ENCODE measurements at regions not wholly inside any gene's neighbourhood (a gene's known extent, or its start where the extent isn't known, plus 50 kb on each side); places are given as distances from the start of the nearest gene placed in this dataset.
A peak's percentile ranks its signal among the peaks of the same experiment; 100 is the strongest.
"Not testable (repeated sequence)": the region's sequence is repeated elsewhere in the genome, so short reads cannot be mapped to it uniquely, and the experiment has no call there.

DNA sequence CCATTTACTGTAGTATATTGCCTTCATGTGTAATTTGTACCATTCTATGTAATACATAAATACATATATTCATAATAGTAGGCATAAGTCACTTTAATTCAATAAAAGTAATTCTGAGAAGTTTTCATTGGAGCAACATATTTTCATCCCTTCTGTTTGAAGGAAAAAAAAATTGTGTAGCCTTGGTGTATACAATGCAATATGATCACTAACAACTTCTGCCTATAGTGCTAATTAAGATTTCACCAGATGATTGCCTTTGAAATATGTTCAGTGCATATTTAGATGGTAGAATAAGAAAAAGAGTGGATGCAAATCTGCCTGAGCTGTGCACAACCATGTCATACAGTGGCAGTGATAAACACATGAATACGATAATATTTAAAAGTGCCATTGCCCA lies 996.8 kb downstream of the EFNA5 start:
- DNase-seq (ENCODE audit: low read depth, low spot score) = no peak
- H3K27ac ChIP-seq = no peak overlapping the region

- no peak for DNase-seq (ENCODE audit: low read depth, low spot score)
- no peak overlapping the region for H3K27ac ChIP-seq
These were observed 1008.9 kb downstream of the EFNA5 start for GRCh38 chr5:106661866-106662265.

GRCh38 chr5:106660681-106661080 lies 1010.1 kb downstream of the EFNA5 start:
- DNase-seq (ENCODE audit: low read depth, low spot score) = no peak
- no peak overlapping the region for H3K27ac ChIP-seq

GRCh38 chr5:106658150-106658549 lies 1012.6 kb downstream of the EFNA5 start:
- H3K27ac ChIP-seq = peak overlapping the region; percentile 18
- peak; percentile 37 for DNase-seq (ENCODE audit: low read depth, low spot score)

DNA sequence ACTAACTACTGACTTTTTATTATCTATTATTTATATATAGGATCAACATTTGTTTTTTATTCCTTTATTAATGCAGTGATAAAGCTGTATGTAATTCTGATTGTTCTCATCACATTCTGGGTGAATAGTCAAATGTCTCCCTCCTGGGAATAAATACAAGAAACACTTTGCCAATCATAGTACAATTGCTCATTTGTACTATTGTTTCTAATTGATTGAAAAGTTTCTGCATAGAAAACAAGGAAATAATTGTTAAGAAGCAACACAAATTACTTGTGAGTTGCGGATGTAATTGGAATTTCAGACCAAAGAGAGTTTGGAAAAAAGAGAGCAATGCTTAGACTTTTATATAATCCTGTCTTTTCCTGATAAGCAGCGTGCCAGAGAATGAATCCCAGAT lies 1013.9 kb downstream of the EFNA5 start:
- no peak for DNase-seq (ENCODE audit: low read depth, low spot score)
- no peak overlapping the region for H3K27ac ChIP-seq

GRCh38 chr5:106649031-106649430 lies 1021.7 kb downstream of the EFNA5 start:
- DNase-seq (ENCODE audit: low read depth, low spot score) = no peak
- no peak overlapping the region for H3K27ac ChIP-seq

DNA sequence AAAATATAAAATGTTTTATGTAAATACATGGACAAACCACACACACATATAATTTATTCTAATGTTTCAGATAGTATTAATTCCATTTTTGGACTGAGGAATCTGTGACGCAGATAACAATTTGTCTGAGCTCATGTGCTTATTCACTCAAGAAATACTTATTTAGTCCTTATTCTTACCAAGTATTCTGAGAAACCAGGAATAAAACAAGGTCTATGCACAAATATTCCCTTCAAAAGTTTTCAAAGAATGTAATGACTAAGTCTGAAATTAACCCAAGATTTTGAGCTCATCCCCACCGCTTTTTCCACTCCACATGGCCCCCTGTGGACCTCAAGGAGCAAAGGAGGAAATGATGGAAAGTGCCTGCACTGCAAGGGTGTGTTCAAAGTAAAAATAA lies 1022.3 kb downstream of the EFNA5 start:
- no peak for DNase-seq (ENCODE audit: low read depth, low spot score)
- no peak overlapping the region for H3K27ac ChIP-seq

DNA sequence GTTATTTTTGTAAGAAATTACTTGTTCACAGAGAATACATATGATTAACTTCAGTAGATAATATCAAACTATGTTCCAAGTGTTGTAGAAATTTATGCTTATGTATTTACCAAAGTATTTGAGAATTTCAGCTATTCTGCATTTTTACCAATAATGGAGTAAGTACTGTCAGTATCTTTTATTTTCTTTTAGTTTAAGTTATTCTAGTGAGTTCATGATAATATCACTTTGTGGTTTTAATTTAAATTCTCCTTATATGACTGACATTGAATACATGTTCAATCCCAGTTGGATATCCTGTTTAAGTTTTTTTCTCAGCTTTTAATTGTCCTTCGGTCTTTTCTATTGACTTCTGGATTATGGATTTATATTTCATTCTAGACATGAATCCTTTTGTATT lies 1024.6 kb downstream of the EFNA5 start:
- no peak for DNase-seq (ENCODE audit: low read depth, low spot score)
- no peak overlapping the region for H3K27ac ChIP-seq

- no peak for DNase-seq (ENCODE audit: low read depth, low spot score)
- no peak overlapping the region for H3K27ac ChIP-seq
These were observed 1030.2 kb downstream of the EFNA5 start for GRCh38 chr5:106640511-106640910.

DNA sequence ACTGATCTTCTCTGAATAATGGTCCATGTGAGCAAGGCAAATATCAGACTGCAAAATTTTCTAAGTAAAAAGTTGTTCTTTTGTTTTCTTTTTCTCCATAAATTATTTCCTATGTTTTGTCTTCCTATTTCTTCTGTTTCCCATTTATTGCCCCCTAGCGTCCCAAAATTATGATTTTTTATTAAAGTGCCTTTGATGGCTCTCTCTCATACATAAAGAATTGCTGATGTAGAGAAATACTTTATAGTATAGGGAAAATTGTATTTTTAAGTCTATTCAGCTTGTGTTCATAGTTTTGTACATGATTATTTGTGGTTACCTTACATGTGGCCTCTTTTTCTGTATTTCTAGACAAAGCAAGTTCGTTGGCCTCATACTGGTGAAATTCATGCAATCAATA lies 1031.2 kb downstream of the EFNA5 start:
- H3K27ac ChIP-seq = no peak overlapping the region
- no peak for DNase-seq (ENCODE audit: low read depth, low spot score)

DNA sequence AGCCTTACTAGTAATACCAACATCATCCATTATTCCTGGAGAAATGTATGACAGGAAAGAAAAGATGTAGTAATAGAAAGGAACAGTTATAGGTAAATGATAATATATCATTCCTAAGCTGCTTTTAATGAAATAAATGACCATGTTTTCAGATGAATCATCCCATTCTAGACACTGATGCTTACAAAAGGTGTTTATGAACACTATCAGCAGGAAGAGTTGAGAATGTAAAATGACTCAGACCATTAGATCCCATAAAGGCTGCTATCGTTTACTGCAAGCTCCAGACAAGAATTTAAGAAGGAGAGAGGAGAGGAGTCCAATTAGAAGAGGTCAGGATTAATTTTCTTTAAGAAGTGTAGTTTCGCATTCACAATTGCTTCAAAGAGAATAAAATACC lies 1033.5 kb downstream of the EFNA5 start:
- no peak overlapping the region for H3K27ac ChIP-seq

GRCh38 chr5:106634375-106634774 lies 1036.4 kb downstream of the EFNA5 start:
- no peak overlapping the region for H3K27ac ChIP-seq
- DNase-seq (ENCODE audit: low read depth, low spot score) = no peak

More for the DNA sequence above, 1033.5 kb downstream of the EFNA5 start:
- DNase-seq (ENCODE audit: low read depth, low spot score) = peak; percentile 12

- H3K27ac ChIP-seq = no peak overlapping the region
- no peak for DNase-seq (ENCODE audit: low read depth, low spot score)
These were observed 1036.9 kb downstream of the EFNA5 start for GRCh38 chr5:106633825-106634224.

DNA sequence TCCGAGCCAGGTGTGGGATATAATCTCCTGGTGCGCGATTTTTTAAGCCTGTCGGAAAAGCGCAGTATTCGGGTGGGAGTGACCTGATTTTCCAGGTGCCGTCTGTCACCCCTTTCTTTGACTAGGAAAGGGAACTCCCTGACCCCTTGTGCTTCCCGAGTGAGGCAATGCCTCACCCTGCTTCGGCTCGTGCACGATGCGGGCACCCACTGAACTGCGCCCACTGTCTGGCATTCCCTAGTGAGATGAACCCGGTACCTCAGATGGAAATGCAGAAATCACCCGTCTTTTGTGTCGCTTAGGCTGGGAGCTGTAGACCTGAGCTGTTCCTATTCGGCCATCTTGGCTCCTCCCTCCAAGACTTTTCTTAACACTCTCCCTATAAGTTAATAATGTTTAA lies 1042.3 kb downstream of the EFNA5 start:
- H3K27ac ChIP-seq; DNase-seq (ENCODE audit: low read depth, low spot score): not testable (repeated sequence)

DNA sequence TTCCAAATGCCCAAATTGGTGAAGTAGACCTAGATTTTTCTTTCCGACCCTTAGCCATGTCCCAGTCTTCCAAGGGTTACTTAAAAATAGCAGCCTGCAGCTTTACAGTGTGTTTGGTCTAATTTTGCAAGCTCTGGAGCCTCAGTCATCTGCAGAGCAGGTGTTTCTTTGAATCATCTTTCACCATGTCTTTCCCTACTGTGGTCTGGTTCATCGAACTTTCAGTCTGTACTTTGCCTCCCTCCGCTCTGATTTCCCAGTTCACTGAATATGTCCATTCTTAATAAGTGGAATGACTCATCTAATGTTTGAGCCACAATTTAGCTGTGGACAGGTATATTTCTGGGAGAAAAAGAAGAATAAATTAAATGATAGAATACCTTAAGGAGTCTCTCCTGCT lies 1060.7 kb downstream of the EFNA5 start:
- no peak overlapping the region for H3K27ac ChIP-seq
- DNase-seq (ENCODE audit: low read depth, low spot score) = no peak

- DNase-seq (ENCODE audit: low read depth, low spot score) = peak; percentile 20
- H3K27ac ChIP-seq = no peak overlapping the region
These were observed 1069.1 kb downstream of the EFNA5 start for GRCh38 chr5:106601620-106602019.

DNA sequence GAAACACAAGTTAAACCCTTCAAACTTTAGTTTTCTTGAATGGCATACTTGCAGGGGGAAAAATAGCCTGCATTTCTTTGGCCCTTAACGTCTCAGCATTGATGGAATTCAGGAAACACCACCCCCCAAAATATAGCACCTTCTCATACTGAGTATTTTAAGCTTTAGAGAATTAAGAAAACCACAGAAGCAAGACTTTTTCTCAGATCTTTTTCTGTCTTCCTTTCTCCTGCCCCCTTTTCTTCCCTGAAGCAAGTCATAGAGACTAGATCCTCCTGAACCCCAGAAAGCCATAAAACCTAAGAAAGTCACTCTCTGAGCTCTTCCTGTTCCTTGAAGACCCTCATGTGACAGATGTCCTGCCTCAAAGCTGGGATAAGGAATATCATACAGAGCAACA lies 1069.9 kb downstream of the EFNA5 start:
- no peak for DNase-seq (ENCODE audit: low read depth, low spot score)
- H3K27ac ChIP-seq = no peak overlapping the region

DNA sequence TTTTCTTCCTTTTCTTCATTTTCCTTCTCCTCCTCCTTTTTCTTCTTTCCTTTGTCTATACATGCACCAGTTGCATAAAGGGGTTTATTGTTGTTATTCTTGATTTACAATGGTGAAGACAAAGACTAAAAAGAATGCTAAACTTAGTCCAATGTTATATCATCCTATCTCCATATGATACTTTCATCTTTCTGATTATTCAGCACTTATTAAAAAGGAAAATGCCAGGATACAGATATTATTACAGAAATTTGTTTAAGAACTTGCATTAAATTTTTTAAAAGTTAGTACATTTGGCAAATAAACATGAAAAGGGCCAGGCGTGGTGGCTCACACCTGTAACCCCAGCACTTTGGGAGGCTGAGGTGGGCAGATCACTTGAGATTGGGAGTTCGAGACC lies 1074.9 kb downstream of the EFNA5 start:
- no peak overlapping the region for H3K27ac ChIP-seq
- no peak for DNase-seq (ENCODE audit: low read depth, low spot score)

DNA sequence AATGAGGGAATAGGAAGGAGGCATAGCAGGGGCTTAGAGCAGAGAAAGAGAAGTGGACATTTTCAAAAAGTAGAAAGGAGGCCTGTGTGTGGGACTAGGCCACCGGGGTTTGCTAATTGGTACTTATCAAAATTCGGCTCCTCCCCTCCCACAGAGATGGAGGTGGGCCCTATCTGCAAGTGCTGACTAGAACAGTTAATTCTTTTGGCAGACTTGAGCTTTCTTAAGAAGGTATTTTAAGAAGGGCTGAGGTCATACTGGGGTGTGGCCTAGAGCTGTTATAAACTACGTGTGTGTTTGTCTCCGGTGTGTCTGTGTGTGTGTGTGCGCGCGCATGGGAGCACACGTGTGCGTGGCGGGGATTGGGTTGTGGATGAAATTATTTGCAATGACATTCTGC lies 1086.5 kb downstream of the EFNA5 start:
- no peak for DNase-seq (ENCODE audit: low read depth, low spot score)
- H3K27ac ChIP-seq = no peak overlapping the region

DNA sequence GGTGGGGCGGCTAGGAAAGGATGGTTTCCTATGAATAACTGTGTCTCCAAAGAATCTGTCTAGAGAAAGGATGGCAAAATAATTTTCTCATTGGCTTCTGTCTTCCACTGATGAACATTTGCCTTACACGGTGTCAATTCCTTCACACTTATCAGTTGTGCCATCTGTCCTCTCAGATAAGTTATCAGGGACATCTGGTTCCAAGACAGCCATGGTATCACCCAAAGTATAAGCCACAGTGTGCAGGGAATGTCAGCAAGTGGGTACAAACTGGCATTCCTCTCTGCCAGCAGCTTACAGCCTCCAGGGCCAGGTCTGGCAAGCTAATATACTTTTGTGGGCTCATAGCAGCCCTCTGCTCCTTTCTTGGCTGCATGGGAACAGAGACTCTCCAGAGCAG lies 1092.0 kb downstream of the EFNA5 start:
- DNase-seq (ENCODE audit: low read depth, low spot score) = no peak
- no peak overlapping the region for H3K27ac ChIP-seq

DNA sequence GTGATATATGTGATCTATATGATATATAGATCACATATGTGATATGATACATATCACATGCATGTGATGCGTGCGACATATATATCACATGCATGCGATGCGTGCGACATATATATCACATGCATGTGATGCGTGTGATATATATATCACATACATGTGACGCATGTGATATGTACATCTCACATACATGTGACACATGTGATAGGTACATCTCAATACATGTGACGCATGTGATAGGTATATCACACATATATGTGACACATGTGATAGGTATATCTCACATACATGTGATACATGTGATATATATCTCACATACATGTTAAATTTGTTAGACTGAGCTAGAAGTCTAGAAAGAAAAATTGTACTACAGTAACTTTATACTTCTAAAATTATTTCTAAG lies 1095.9 kb downstream of the EFNA5 start:
- no peak overlapping the region for H3K27ac ChIP-seq
- no peak for DNase-seq (ENCODE audit: low read depth, low spot score)

GRCh38 chr5:106566031-106566430 lies 1104.7 kb downstream of the EFNA5 start:
- no peak overlapping the region for H3K27ac ChIP-seq
- DNase-seq (ENCODE audit: low read depth, low spot score) = no peak

DNA sequence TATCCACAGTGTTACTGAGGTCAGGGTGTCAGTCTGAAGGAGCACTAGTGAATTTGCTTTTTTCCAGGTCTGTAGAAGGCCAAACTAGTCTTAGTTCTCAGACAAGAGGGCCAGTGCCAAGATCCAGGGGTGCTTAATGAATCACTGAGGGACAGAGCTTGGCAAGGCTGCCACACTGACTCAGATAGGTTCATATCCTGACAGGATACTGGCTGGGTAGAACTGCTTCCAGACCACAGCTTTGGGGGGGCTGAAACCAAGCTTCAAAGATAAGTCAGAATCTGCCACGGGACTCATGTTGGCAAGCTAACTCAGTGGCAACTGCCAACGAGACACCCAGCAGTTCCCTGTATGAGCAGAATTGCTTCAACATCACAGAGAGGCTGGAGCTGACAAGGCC lies 1125.4 kb downstream of the EFNA5 start:
- DNase-seq (ENCODE audit: low read depth, low spot score) = peak; percentile 10
- H3K27ac ChIP-seq = no peak overlapping the region
